ENCODE measurements at regions not wholly inside any gene's neighbourhood (a gene's known extent, or its start where the extent isn't known, plus 50 kb on each side); places are given as distances from the start of the nearest gene placed in this dataset.

DNA sequence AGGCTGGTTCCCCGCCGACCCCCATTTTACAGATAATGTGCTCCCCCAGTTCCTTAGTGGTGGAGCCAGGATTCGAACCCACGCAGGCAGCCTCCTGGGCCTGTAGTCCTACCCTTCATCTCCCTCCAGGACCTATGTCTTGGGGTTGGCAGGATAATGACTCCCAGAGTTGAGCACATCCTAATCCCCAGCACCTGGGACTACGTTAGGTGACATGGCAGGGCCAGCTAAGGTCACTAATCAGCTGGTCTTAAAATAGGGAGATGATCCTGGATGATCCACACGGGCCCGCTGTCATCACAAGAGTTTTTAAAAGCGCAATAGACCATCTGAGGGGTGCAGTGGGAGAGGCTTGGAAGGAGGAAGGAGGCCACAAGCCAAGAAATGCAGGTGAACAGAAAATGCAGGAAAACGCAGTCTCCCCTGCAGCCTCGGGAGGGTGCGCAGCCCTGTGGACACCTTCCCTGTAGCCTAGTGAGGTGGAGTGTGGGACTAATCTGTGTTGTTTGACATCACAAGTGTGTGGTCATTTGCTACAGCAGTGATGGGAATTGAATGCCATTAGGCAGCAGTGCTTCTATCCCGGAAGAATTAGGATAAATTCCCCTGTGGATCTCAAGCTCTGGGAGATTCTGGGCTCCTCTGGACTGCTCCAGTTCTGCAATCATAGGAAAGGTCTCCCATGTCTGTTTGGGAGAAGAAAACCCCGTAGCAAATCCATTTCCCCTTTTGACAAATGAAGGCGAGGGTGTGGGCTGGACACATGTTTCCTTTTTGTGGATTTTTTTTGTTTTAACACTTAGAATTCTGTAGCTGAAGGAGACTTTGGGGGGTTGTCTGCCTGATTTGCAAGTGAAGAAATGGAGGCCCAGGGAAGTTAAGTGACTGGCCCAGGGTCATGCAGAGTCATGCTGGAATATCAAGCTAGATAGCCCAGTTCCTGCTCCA lies 297.7 kb downstream of the SEC14L1 start:
- POLR2A ChIA-PET: interaction anchor here (0.6 to 14.3 kb wide), 4 partner anchors 13 to 711 kb away, joined by 3 to 241 read pairs (median 6); no protein-coding TSS in a partner anchor
- Mint-ChIP-seq H3K27me3 (no peaks in the 10 kb centered on the region), H3K9me3 (no peaks in the 10 kb centered on the region), H3K36me3 (peaks cover 28% of the 10 kb centered on the region), H3K4me3 (peak overlapping the region; percentile 72), H3K27ac (peak overlapping the region; percentile 90), H3K4me1 (peaks cover 75% of the 10 kb centered on the region)
- DNase-seq: no peak
- no peak for ATAC-seq (ENCODE audit: low read depth)

DNA sequence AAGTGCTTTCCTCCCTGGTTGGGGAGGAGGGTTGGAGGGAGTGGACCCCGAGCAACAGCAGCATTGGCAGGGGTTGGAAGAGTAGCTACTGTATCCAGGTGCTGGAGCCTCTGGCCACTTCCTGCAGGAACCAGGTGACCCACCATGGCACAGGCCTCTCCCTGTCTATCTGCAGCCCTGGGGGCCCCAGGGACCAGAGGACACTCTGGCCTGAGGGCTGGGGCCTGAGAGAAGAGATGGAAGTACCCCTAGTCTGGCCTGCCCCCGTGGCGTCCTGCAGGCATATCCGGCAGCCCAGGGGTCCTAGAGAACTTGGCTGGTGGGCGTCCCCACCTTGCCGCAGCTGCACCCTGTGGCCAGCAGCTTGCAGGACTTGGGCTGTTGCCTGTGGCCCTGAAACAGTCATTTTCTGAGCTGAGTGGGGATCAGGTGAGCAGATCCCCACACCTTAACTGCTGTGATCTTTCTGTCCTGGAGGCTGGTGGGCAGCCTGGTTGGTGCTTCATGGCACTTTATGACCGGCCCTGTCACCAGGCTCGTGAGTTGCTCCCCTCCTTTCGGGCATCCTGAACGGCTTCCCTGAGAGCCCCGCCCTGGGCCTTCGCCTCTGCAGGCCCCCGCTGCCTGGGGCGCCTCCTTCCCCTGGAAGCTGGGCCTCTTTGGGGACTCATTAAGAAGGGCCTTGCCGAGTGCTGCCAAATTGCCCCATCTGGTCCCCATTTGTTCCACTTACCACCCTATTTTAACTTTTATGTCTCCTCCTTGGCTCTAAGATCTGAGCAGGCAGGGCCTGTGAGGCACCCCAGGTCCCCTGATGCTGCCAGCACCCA lies 298.6 kb downstream of the SEC14L1 start:
- ATAC-seq (ENCODE audit: low read depth) (no peak), DNase-seq (no peak)
- Mint-ChIP-seq H3K4me3 (peak overlapping the region; percentile 72), H3K36me3 (peaks cover 28% of the 10 kb centered on the region), H3K9me3 (no peaks in the 10 kb centered on the region), H3K4me1 (peaks cover 79% of the 10 kb centered on the region), H3K27ac (peak overlapping the region; percentile 90), H3K27me3 (no peaks in the 10 kb centered on the region)
- POLR2A ChIA-PET: interaction anchor here (0.6 to 14.3 kb wide), 7 partner anchors 12 to 712 kb away, joined by 3 to 241 read pairs (median 5); partner anchors contain the start of gene TNRC6C

DNA sequence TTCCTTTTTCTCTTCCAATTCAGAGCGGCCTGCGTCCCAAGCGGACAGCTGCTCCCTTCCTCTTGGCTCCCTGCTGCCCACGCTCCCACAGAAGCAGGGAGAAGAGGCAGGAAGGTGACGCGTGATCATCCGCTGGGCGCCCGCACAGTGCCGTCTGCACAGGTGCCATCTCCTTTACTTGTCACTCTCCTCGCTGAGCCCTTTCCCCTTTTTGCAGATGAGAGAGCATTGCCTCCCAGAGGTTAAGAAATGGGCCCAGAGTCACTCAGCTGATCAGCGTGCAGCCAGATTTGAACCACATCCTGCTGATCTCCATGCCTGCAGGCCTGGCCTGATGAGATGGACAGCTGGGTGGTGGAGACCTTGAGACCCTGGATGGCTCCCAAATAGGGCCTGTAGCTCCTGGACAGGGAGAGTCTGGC lies 299.8 kb downstream of the SEC14L1 start:
- DNase-seq: peak; percentile 56
- ATAC-seq (ENCODE audit: low read depth): peak; percentile 3
- peaks cover 78% of the 10 kb centered on the region for H3K4me1 Mint-ChIP-seq
- H3K27me3 Mint-ChIP-seq: no peaks in the 10 kb centered on the region
- H3K27ac Mint-ChIP-seq: peak overlapping the region; percentile 90
- H3K9me3 Mint-ChIP-seq: no peaks in the 10 kb centered on the region
- H3K36me3 Mint-ChIP-seq: peaks cover 18% of the 10 kb centered on the region
- peak overlapping the region; percentile 78 for H3K4me3 Mint-ChIP-seq
- POLR2A ChIA-PET: interaction anchor here (0.9 to 14.3 kb wide), 15 partner anchors 8 to 518 kb away, joined by 3 to 241 read pairs (median 6); partner anchors contain the start of gene TNRC6C

DNA sequence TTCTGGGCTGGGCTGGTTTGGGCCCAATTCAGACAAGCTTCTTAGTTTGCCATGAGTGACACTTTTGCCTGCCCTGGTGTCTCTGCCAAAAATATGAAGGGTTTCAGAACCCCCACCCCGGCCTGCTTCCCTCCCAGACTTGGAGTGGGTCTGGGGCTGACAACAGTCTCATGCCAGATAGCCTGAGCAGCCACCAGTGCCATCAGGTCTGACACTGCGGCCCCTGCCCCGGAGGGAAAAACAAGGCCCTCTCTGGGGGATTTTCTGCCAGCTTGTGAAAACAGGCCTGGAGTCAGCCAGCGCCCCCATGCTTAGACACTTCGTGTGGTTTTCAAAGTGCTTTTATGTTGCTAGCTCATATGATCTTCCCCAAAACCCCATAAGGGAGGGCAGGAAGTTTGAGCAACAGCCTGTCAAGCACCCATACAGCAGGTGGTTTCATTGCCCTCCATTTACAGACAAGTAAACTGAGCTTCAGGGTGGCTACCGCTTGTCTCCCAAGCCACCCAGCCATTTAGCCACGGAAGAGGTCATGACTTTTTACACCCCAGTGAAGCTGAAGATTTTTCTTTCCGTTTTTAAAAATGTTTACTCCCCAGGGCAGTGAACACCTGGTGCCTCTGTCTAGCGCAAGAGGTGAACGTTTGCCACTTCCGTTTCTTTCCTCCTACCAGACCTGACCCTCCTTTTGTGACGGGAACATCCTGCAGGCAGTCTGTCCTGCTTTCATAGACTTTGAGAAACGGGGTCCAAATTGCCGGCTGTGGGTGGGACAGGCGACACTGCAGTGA lies 300.6 kb downstream of the SEC14L1 start:
- H3K4me1 Mint-ChIP-seq: peaks cover 80% of the 10 kb centered on the region
- DNase-seq (peak; percentile 74), ATAC-seq (ENCODE audit: low read depth) (peak; percentile 49)
- H3K36me3 Mint-ChIP-seq: peaks cover 17% of the 10 kb centered on the region
- no peaks in the 10 kb centered on the region for H3K9me3 Mint-ChIP-seq
- H3K27me3 Mint-ChIP-seq: no peaks in the 10 kb centered on the region
- H3K27ac Mint-ChIP-seq: peak overlapping the region; percentile 90
- peak overlapping the region; percentile 78 for H3K4me3 Mint-ChIP-seq
- POLR2A ChIA-PET: interaction anchor here (0.6 to 14.3 kb wide), 17 partner anchors 9 to 516 kb away, joined by 3 to 241 read pairs (median 7); no protein-coding TSS in a partner anchor

DNA sequence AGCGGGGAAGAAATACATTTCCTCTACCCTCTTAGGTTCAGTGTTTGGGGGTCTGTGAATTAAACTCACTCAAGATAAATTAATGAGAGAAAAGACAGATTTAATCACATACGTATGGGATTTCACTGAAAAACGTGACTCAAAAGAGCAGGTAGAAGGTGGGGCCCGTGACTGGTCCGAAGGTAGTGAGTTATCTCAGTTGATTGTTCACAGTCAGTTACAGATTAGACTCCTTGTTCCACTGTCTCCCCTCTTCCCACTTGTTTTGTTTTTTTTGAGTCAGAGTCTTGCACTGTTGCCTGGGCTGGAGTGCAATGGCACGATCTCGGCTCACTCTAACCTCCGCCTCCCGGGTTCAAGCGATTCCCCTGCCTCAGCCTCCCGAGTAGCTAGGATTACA lies 301.2 kb downstream of the SEC14L1 start:
- Mint-ChIP-seq H3K27ac (peak overlapping the region; percentile 90), H3K36me3 (peaks cover 14% of the 10 kb centered on the region), H3K9me3 (no peaks in the 10 kb centered on the region), H3K4me3 (peak overlapping the region; percentile 78), H3K27me3 (no peaks in the 10 kb centered on the region), H3K4me1 (peaks cover 82% of the 10 kb centered on the region)
- DNase-seq (no peak), ATAC-seq (ENCODE audit: low read depth) (no peak)
- POLR2A ChIA-PET: interaction anchor here (0.7 to 14.3 kb wide), 13 partner anchors 8 to 515 kb away, joined by 3 to 241 read pairs (median 8); no protein-coding TSS in a partner anchor

DNA sequence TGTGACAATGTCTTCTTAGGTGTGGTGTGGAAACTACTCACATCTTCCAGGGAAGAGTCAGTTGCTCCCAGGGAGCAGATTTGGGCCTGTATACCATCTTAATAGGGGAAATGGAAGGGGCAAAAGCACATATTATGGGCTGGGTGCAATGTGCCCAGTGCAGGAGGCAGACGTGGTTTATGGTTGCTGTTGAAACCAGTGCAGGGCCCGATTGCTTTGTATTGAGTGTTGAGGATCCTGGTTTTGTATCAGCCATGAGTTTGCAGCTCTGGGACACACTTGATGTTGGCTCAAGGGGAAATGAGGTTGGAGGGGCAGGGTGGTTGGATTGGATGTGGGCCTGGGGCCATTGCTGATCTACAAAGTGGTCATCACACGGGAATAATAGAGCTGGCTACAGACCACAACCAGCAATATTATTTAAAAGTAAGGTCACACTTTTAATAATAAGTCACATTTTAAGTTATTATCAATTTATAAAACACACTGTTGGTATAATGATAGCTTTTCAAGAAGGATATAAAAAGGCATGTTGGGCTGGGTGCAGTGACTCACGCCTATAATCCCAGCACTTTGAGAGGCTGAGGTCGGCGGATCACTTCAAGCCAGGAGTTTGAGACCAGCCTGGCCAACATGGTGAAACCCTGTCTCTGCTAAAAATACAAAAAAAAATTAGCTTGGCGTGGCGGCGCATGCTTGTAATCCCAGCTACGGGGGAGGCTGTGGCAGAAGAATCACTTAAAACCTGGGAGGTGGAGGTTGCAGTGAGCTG lies 302.4 kb downstream of the SEC14L1 start:
- no peak for ATAC-seq (ENCODE audit: low read depth)
- POLR2A ChIA-PET: interaction anchor here (0.7 to 14.3 kb wide), 5 partner anchors 8 to 53 kb away, joined by 3 to 241 read pairs (median 66); no protein-coding TSS in a partner anchor
- H3K36me3 Mint-ChIP-seq: peaks cover 14% of the 10 kb centered on the region
- H3K27ac Mint-ChIP-seq: peak overlapping the region; percentile 90
- H3K9me3 Mint-ChIP-seq: no peaks in the 10 kb centered on the region
- peaks cover 81% of the 10 kb centered on the region for H3K4me1 Mint-ChIP-seq
- no peak for DNase-seq
- H3K27me3 Mint-ChIP-seq: no peaks in the 10 kb centered on the region
- H3K4me3 Mint-ChIP-seq: peak overlapping the region; percentile 85

DNA sequence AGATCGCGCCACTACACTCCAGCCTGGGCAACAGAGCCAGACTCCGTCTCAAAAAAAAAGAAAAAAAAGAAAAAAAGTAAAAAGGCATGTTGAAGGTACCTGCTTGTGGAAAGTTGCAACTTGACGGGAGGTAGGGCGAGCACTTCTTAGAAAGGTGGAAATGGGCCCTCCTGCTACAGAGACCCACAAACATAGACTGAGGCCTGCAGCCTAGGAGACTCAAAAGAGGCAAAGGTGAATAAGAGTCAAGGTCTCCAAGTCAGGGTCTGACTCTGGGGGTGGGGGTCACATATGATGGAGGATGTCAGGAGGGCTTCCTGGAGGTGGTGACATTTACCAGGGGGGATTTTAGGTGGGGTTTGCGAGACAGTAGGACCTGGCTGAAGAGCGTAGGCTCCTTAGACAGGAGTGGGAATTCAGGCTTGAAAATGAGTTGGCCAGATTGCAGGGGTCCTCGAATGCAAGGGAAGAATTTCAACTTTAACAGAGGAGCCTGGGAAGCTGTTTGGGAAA lies 303.0 kb downstream of the SEC14L1 start:
- ATAC-seq (ENCODE audit: low read depth) (no peak), DNase-seq (no peak)
- Mint-ChIP-seq H3K27me3 (no peaks in the 10 kb centered on the region), H3K36me3 (peaks cover 14% of the 10 kb centered on the region), H3K9me3 (no peaks in the 10 kb centered on the region), H3K27ac (peak overlapping the region; percentile 90), H3K4me3 (peak overlapping the region; percentile 85), H3K4me1 (peaks cover 76% of the 10 kb centered on the region)
- POLR2A ChIA-PET: interaction anchor here (0.9 to 14.3 kb wide), 5 partner anchors 7 to 112 kb away, joined by 3 to 241 read pairs (median 66); no protein-coding TSS in a partner anchor

DNA sequence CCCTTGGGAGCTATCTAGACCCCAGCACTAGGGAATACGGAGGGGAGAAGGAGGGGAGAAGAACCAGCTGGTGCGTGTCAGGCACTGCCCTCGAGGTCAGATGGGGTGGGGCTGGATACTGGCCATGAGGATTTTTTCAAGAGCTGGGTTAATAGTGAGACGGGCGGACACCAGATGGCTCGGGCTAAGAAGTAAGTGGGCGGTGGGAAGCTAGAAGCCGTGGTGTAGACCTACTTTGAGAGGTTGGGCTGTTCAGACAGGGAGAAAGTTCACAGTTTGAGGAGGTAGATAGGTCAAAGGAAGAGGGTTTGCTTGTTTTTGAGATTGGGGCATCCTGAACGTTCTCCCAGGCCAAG lies 303.8 kb downstream of the SEC14L1 start:
- DNase-seq: peak; percentile 48
- H3K27me3 Mint-ChIP-seq: no peaks in the 10 kb centered on the region
- H3K9me3 Mint-ChIP-seq: no peaks in the 10 kb centered on the region
- no peak for ATAC-seq (ENCODE audit: low read depth)
- H3K36me3 Mint-ChIP-seq: peaks cover 16% of the 10 kb centered on the region
- peak overlapping the region; percentile 90 for H3K27ac Mint-ChIP-seq
- H3K4me3 Mint-ChIP-seq: peak overlapping the region; percentile 85
- POLR2A ChIA-PET: interaction anchor here (1.0 to 14.3 kb wide), 18 partner anchors 7 to 514 kb away, joined by 3 to 241 read pairs (median 5); partner anchors contain the start of gene TNRC6C
- peaks cover 77% of the 10 kb centered on the region for H3K4me1 Mint-ChIP-seq

DNA sequence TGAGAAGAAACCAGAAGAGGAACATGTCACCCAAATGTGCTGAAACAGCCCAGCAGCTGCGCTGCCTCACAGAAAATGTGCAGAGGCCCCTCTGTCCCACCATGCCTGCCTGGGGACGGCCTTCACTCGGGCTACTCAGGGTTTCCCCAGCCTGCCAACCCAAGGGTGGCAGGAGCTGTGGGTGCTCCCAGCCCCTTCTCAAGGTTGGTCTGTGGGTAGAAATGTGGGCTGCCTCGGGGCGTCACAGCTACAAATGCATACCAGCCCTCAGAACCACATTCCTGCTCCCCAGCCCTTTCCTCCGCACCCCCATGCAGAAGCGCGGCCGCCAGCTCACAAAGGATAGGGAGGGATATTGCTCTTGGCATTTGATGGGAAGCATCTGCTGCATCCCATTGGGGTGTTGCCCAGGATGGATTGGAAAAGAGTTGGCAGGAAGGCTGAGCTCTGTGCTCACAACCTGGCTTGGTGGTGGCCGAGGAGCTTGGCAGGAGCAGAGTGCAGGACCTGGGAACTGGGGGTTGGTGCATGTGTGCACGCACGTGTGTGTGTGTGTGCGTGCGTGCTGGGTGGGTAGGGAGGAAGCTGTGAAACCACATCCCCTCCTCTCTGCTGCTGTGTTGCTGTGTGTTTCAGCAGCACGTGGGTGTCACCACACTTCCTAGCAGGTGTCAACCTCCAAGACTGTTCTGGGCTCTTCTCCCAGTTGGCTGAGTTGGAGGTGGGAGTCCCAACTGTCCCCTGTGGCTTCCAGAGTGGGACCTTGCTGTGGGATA lies 304.4 kb downstream of the SEC14L1 start:
- ATAC-seq (ENCODE audit: low read depth): peak; percentile 61
- peaks cover 79% of the 10 kb centered on the region for H3K4me1 Mint-ChIP-seq
- DNase-seq: peak; percentile 84
- H3K27ac Mint-ChIP-seq: peak overlapping the region; percentile 90
- POLR2A ChIA-PET: interaction anchor here (0.9 to 14.3 kb wide), 20 partner anchors 6 to 682 kb away, joined by 3 to 241 read pairs (median 5); partner anchors contain the start of gene TNRC6C
- peaks cover 14% of the 10 kb centered on the region for H3K36me3 Mint-ChIP-seq
- H3K4me3 Mint-ChIP-seq: peak overlapping the region; percentile 85
- H3K9me3 Mint-ChIP-seq: no peaks in the 10 kb centered on the region
- no peaks in the 10 kb centered on the region for H3K27me3 Mint-ChIP-seq

DNA sequence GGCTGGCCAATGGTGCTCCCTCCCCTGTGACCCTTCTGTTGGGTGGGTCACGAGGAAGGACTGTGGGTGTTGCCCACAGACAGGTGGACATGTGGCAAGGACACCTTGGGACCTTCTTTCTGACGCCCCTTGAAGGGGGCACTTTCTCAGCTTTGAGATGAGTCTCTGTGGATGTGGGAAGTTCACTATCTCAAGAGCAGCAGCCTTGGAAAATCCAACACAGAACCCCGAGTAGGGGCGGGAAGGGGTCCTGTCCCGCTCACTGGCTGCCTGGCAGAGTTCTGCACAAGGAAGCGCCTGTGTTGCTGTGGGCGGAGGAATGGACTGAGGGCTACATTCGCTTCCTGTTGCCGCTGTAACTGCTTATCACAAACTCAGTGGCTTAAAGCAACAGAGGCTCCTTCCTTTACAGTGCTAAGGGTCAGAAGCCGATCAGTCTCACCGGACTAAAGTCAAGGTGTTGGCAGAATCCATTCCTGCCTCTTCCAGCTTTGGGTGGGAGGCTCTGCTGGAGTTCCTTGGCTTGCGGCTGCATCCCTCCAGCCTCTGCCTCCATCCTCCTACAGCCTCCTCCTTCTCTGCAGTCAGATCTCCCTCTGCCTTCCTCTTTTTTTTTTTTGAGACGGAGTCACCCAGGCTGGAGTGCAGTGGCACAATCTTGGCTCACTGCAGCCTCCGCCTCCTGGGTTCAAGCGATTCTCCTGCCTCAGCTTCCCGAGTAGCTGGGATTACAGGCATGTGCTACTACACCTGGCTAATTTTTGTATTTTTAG lies 305.2 kb downstream of the SEC14L1 start:
- peak overlapping the region; percentile 85 for H3K4me3 Mint-ChIP-seq
- ATAC-seq (ENCODE audit: low read depth) (peak; percentile 46), DNase-seq (no peak)
- POLR2A ChIA-PET: interaction anchor here (0.9 to 14.3 kb wide), 17 partner anchors 5 to 681 kb away, joined by 3 to 241 read pairs (median 7); partner anchors contain the start of gene TNRC6C
- H3K9me3 Mint-ChIP-seq: no peaks in the 10 kb centered on the region
- peak overlapping the region; percentile 90 for H3K27ac Mint-ChIP-seq
- H3K36me3 Mint-ChIP-seq: peaks cover 14% of the 10 kb centered on the region
- no peaks in the 10 kb centered on the region for H3K27me3 Mint-ChIP-seq
- H3K4me1 Mint-ChIP-seq: peaks cover 76% of the 10 kb centered on the region

Measured in activated naive CD8-positive, alpha-beta T cell treated with anti-CD3 and anti-CD28 coated beads, Interleukin-2, amount 10 ng/mL, durations not matched to agents 7 days and 5 days (primary cell).